LNCAP (cell line): ENCODE measurements at regions not wholly inside any gene's neighbourhood (a gene's known extent, or its start where the extent isn't known, plus 50 kb on each side); places are given as distances from the start of the nearest gene placed in this dataset.

Experiments
- CTCF ChIP-seq: fragments of 450-650 bp; IDR thresholded peaks from 2 replicates; pipeline ENCODE4 v1.5.1; 2017; ENCODE audit warnings: mild to moderate bottlenecking

GRCh38 chr5:35304291-35304690 is 74.0 kb upstream of the PRLR start:
- TF ChIP-seq CTCF, result no peak

- no peak for TF ChIP-seq CTCF
Observed at GRCh38 chr5:35303152-35303551, 72.9 kb upstream of the PRLR start.

GRCh38 chr5:35302544-35302943 is 72.3 kb upstream of the PRLR start:
- TF ChIP-seq CTCF, result no peak

- TF ChIP-seq CTCF, result no peak
Observed at GRCh38 chr5:35297755-35298154, 67.5 kb upstream of the PRLR start.

GRCh38 chr5:35294976-35295375 is 64.7 kb upstream of the PRLR start:
- no peak for TF ChIP-seq CTCF

- TF ChIP-seq CTCF, result no peak
Observed at GRCh38 chr5:35294017-35294416, 63.7 kb upstream of the PRLR start.

- no peak for TF ChIP-seq CTCF
Observed at GRCh38 chr5:35285435-35285834, 55.1 kb upstream of the PRLR start.

GRCh38 chr5:35285011-35285410 is 54.7 kb upstream of the PRLR start:
- TF ChIP-seq CTCF, result no peak
